Stomach (tissue), 4 donors: ENCODE measurements at regions not wholly inside any gene's neighbourhood (a gene's known extent, or its start where the extent isn't known, plus 50 kb on each side); places are given as distances from the start of the nearest gene placed in this dataset.

Source experiments
- CTCF ChIP-seq, 7 experiments: fragments of 450-650 bp in 4 of 7; fragments of 200-600 bp in 3 of 7; sonication (generic) in 3 of 7; IDR thresholded peaks; one replicate each; pipeline ENCODE4 v1.5.1; 2016 to 2019; ENCODE audit warnings: antibody characterized with exemption in 7 of 7, control low read depth in 2 of 7, mild to moderate bottlenecking in 1 of 7
- EP300 ChIP-seq: sonication (generic); formaldehyde crosslinking; IDR thresholded peaks from one replicate; pipeline ENCODE4 v1.6.1; 2017; ENCODE audit warnings: antibody characterized with exemption
- POLR2A ChIP-seq, 4 donors: fragments of 450-650 bp; IDR thresholded peaks; one replicate each; pipeline ENCODE4 v1.6.1; 2016; ENCODE audit warnings: antibody characterized with exemption in 4 of 4, control low read depth in 2 of 4, mild to moderate bottlenecking in 1 of 4, moderate library complexity in 1 of 4
- POLR2AphosphoS5 ChIP-seq, 3 donors: sonication (generic); formaldehyde crosslinking; IDR thresholded peaks; one replicate each; pipeline ENCODE4 v1.6.1; 2016; ENCODE audit warnings: antibody characterized with exemption in 3 of 3

- TF ChIP-seq POLR2AphosphoS5 (IDR thresholded peaks at IDR 0.05) (no peak), CTCF (IDR thresholded peaks at IDR 0.05) (no peak), POLR2A (IDR thresholded peaks at IDR 0.05) (no peak), EP300 (no peak)
Measured at GRCh38 chr18:15165048-15165447, 417.1 kb downstream of the ANKRD30B start.
